GM19043 (cell line): ENCODE measurements at regions not wholly inside any gene's neighbourhood (a gene's known extent, or its start where the extent isn't known, plus 50 kb on each side); places are given as distances from the start of the nearest gene placed in this dataset.

Experiments used
- ATAC-seq: cut with Tn5 transposase; IDR thresholded peaks from one replicate; pipeline ENCODE4 v1.9.1; 2021; ENCODE audit warnings: low read depth; ENCODE audit not compliant: unreplicated experiment

- no peak for ATAC-seq
Measured at GRCh38 chr10:4196771-4197390, 411.9 kb upstream of the KLF6 start.

GRCh38 chr10:4196183-4196582 lies 411.2 kb upstream of the KLF6 start:
- ATAC-seq, result no peak

GRCh38 chr10:4195213-4195612 lies 410.2 kb upstream of the KLF6 start:
- no peak for ATAC-seq

GRCh38 chr10:4194231-4194630 lies 409.2 kb upstream of the KLF6 start:
- ATAC-seq, result no peak

- no peak for ATAC-seq
Measured at GRCh38 chr10:4191894-4192293, 406.9 kb upstream of the KLF6 start.

GRCh38 chr10:4191354-4191753 lies 406.3 kb upstream of the KLF6 start:
- ATAC-seq, result no peak

GRCh38 chr10:4190876-4191275 lies 405.9 kb upstream of the KLF6 start:
- no peak for ATAC-seq

GRCh38 chr10:4189281-4189680 lies 404.3 kb upstream of the KLF6 start:
- no peak for ATAC-seq

GRCh38 chr10:4188406-4188805 lies 403.4 kb upstream of the KLF6 start:
- no peak for ATAC-seq

- ATAC-seq, result no peak
Measured at GRCh38 chr10:4186849-4187540, 402.0 kb upstream of the KLF6 start.

- ATAC-seq, result no peak
Measured at GRCh38 chr10:4183761-4184261, 398.8 kb upstream of the KLF6 start.

- no peak for ATAC-seq
Measured at GRCh38 chr10:4181621-4182049, 396.6 kb upstream of the KLF6 start.

- ATAC-seq, result no peak
Measured at GRCh38 chr10:4181081-4181480, 396.1 kb upstream of the KLF6 start.

- ATAC-seq, result no peak
Measured at GRCh38 chr10:4177791-4178190, 392.8 kb upstream of the KLF6 start.

- no peak for ATAC-seq
Measured at GRCh38 chr10:4176500-4177281, 391.7 kb upstream of the KLF6 start.

GRCh38 chr10:4174197-4174596 lies 389.2 kb upstream of the KLF6 start:
- ATAC-seq, result no peak

GRCh38 chr10:4170633-4171314 lies 385.8 kb upstream of the KLF6 start:
- no peak for ATAC-seq

- ATAC-seq, result no peak
Measured at GRCh38 chr10:4170181-4170580, 385.2 kb upstream of the KLF6 start.

GRCh38 chr10:4169448-4169847 lies 384.4 kb upstream of the KLF6 start:
- ATAC-seq, result no peak

GRCh38 chr10:4167216-4167615 lies 382.2 kb upstream of the KLF6 start:
- no peak for ATAC-seq
